GM19240 (cell line): ENCODE measurements at regions not wholly inside any gene's neighbourhood (a gene's known extent, or its start where the extent isn't known, plus 50 kb on each side); places are given as distances from the start of the nearest gene placed in this dataset.
"Not testable (repeated sequence)": the region's sequence is repeated elsewhere in the genome, so short reads cannot be mapped to it uniquely, and the experiment has no call there.

Experiments used
- DNase-seq: peaks from one replicate; pipeline ENCODE4 v3.0.0; 2011; ENCODE audit warnings: low spot score; ENCODE audit not compliant: insufficient read length

- DNase-seq, result no peak
These were observed 421.6 kb downstream of the IRX1 start for GRCh38 chr5:4017076-4017803.

GRCh38 chr5:4018007-4018406 is 422.4 kb downstream of the IRX1 start:
- DNase-seq, result no peak

- DNase-seq, result no peak
These were observed 423.6 kb downstream of the IRX1 start for GRCh38 chr5:4019009-4019769.

- no peak for DNase-seq
These were observed 424.2 kb downstream of the IRX1 start for GRCh38 chr5:4019841-4020240.

- DNase-seq, result no peak
These were observed 424.8 kb downstream of the IRX1 start for GRCh38 chr5:4020400-4020799.

- DNase-seq, result no peak
These were observed 426.5 kb downstream of the IRX1 start for GRCh38 chr5:4022056-4022670.

GRCh38 chr5:4023091-4023752 is 427.6 kb downstream of the IRX1 start:
- DNase-seq, result no peak

- no peak for DNase-seq
These were observed 428.2 kb downstream of the IRX1 start for GRCh38 chr5:4023753-4024335.

GRCh38 chr5:4027088-4027734 is 431.6 kb downstream of the IRX1 start:
- no peak for DNase-seq

- no peak for DNase-seq
These were observed 432.8 kb downstream of the IRX1 start for GRCh38 chr5:4028384-4028783.

- not testable (repeated sequence) for DNase-seq
These were observed 437.9 kb downstream of the IRX1 start for GRCh38 chr5:4033546-4033945.

- DNase-seq, result no peak
These were observed 441.2 kb downstream of the IRX1 start for GRCh38 chr5:4036861-4037260.

- no peak for DNase-seq
These were observed 443.4 kb downstream of the IRX1 start for GRCh38 chr5:4038994-4039393.

- no peak for DNase-seq
These were observed 446.7 kb downstream of the IRX1 start for GRCh38 chr5:4042311-4042710.

GRCh38 chr5:4043135-4043534 is 447.5 kb downstream of the IRX1 start:
- DNase-seq, result no peak

- no peak for DNase-seq
These were observed 449.2 kb downstream of the IRX1 start for GRCh38 chr5:4044881-4045280.

GRCh38 chr5:4048398-4048797 is 452.8 kb downstream of the IRX1 start:
- no peak for DNase-seq

GRCh38 chr5:4050203-4050602 is 454.6 kb downstream of the IRX1 start:
- no peak for DNase-seq

- no peak for DNase-seq
These were observed 457.5 kb downstream of the IRX1 start for GRCh38 chr5:4053136-4053535.

- no peak for DNase-seq
These were observed 458.5 kb downstream of the IRX1 start for GRCh38 chr5:4054092-4054491.

- no peak for DNase-seq
These were observed 463.3 kb downstream of the IRX1 start for GRCh38 chr5:4058899-4059298.
